HUES6 (cell line): ENCODE measurements at regions not wholly inside any gene's neighbourhood (a gene's known extent, or its start where the extent isn't known, plus 50 kb on each side); places are given as distances from the start of the nearest gene placed in this dataset.

Source experiments
- H3K27ac ChIP-seq: 2 replicates; pipeline ENCODE4 v1.7.0; 2013; ENCODE audit warnings: low read depth, mild to moderate bottlenecking, low read length, inconsistent platforms
- H3K27me3 ChIP-seq: 2 replicates; pipeline ENCODE4 v1.6.1; 2013; ENCODE audit warnings: low read length; ENCODE audit not compliant: control insufficient read depth, insufficient read depth
- H3K36me3 ChIP-seq: 2 replicates; pipeline ENCODE4 v1.6.1; 2013; ENCODE audit warnings: low read length; ENCODE audit not compliant: control insufficient read depth, insufficient read depth
- H3K4me1 ChIP-seq: 2 replicates; pipeline ENCODE4 v1.6.1; 2013; ENCODE audit warnings: low read length; ENCODE audit not compliant: control insufficient read depth, insufficient read depth
- H3K4me3 ChIP-seq: 2 replicates; pipeline ENCODE4 v1.5.1; 2013; ENCODE audit warnings: low read depth, low read length
- H3K9ac ChIP-seq: one replicate; pipeline ENCODE4 v1.6.1; 2013; ENCODE audit warnings: mild to moderate bottlenecking, low read length
- H3K9me3 ChIP-seq: 2 replicates; pipeline ENCODE4 v1.6.1; 2013; ENCODE audit warnings: low read depth, low read length; ENCODE audit not compliant: control insufficient read depth, insufficient read depth

- Histone ChIP-seq H3K9ac (no peak overlapping the region), H3K9me3 (peaks cover 7% of the 10 kb centered on the region; the same call in 1 of the 2 replicates), H3K4me3 (no peak overlapping the region), H3K36me3 (no peaks in the 10 kb centered on the region), H3K4me1 (no peaks in the 10 kb centered on the region), H3K27me3 (no peaks in the 10 kb centered on the region), H3K27ac (no peak overlapping the region)
These were observed 151.0 kb upstream of the HDAC9 start for GRCh38 chr7:18344536-18344935.

- no peaks in the 10 kb centered on the region for H3K36me3 ChIP-seq
- H3K4me1 ChIP-seq = no peaks in the 10 kb centered on the region
- H3K9ac ChIP-seq = no peak overlapping the region
- no peak overlapping the region for H3K27ac ChIP-seq
- no peak overlapping the region for H3K4me3 ChIP-seq
- no peaks in the 10 kb centered on the region for H3K27me3 ChIP-seq
- H3K9me3 ChIP-seq = 0 out of 2 replicates have a peak, but pooled peaks cover 2% of the 10 kb centered on the region
These were observed 149.8 kb upstream of the HDAC9 start for GRCh38 chr7:18345641-18346234.

GRCh38 chr7:18347170-18347569, 148.4 kb upstream of the HDAC9 start:
- Histone ChIP-seq H3K27ac (no peak overlapping the region), H3K27me3 (no peaks in the 10 kb centered on the region), H3K9ac (no peak overlapping the region), H3K4me1 (no peaks in the 10 kb centered on the region), H3K4me3 (no peak overlapping the region), H3K9me3 (no peaks in the 10 kb centered on the region), H3K36me3 (no peaks in the 10 kb centered on the region)

GRCh38 chr7:18350678-18351077, 144.9 kb upstream of the HDAC9 start:
- H3K4me1 ChIP-seq = 0 out of 2 replicates have a peak, but pooled peaks cover 3% of the 10 kb centered on the region
- no peaks in the 10 kb centered on the region for H3K36me3 ChIP-seq
- no peak overlapping the region for H3K27ac ChIP-seq
- H3K27me3 ChIP-seq = no peaks in the 10 kb centered on the region
- H3K9me3 ChIP-seq = no peaks in the 10 kb centered on the region
- no peak overlapping the region for H3K9ac ChIP-seq
- H3K4me3 ChIP-seq = no peak overlapping the region

- no peak overlapping the region for H3K9ac ChIP-seq
- H3K27me3 ChIP-seq = no peaks in the 10 kb centered on the region
- no peaks in the 10 kb centered on the region for H3K9me3 ChIP-seq
- 0 out of 2 replicates have a peak, but pooled peaks cover 7% of the 10 kb centered on the region for H3K4me1 ChIP-seq
- no peak overlapping the region for H3K4me3 ChIP-seq
- H3K36me3 ChIP-seq = no peaks in the 10 kb centered on the region
- no peak overlapping the region for H3K27ac ChIP-seq
These were observed 143.0 kb upstream of the HDAC9 start for GRCh38 chr7:18352339-18353255.

- Histone ChIP-seq H3K9ac (no peak overlapping the region), H3K27ac (no peak overlapping the region), H3K36me3 (no peaks in the 10 kb centered on the region), H3K4me3 (no peak overlapping the region), H3K27me3 (no peaks in the 10 kb centered on the region), H3K9me3 (no peaks in the 10 kb centered on the region), H3K4me1 (0 out of 2 replicates have a peak, but pooled peaks cover 7% of the 10 kb centered on the region)
These were observed 142.2 kb upstream of the HDAC9 start for GRCh38 chr7:18353339-18353738.

GRCh38 chr7:18354108-18355085, 141.2 kb upstream of the HDAC9 start:
- Histone ChIP-seq H3K27me3 (no peaks in the 10 kb centered on the region), H3K9ac (no peak overlapping the region), H3K27ac (no peak overlapping the region), H3K4me3 (no peak overlapping the region), H3K4me1 (0 out of 2 replicates have a peak, but pooled peaks cover 7% of the 10 kb centered on the region), H3K9me3 (no peaks in the 10 kb centered on the region), H3K36me3 (no peaks in the 10 kb centered on the region)

GRCh38 chr7:18356191-18356645, 139.3 kb upstream of the HDAC9 start:
- no peak overlapping the region for H3K4me3 ChIP-seq
- no peak overlapping the region for H3K9ac ChIP-seq
- H3K27ac ChIP-seq = no peak overlapping the region
- no peaks in the 10 kb centered on the region for H3K9me3 ChIP-seq
- no peaks in the 10 kb centered on the region for H3K27me3 ChIP-seq
- no peaks in the 10 kb centered on the region for H3K36me3 ChIP-seq
- H3K4me1 ChIP-seq = 0 out of 2 replicates have a peak, but pooled peaks cover 7% of the 10 kb centered on the region

GRCh38 chr7:18357691-18358090, 137.9 kb upstream of the HDAC9 start:
- no peaks in the 10 kb centered on the region for H3K9me3 ChIP-seq
- H3K27ac ChIP-seq = no peak overlapping the region
- no peak overlapping the region for H3K4me3 ChIP-seq
- no peaks in the 10 kb centered on the region for H3K27me3 ChIP-seq
- H3K4me1 ChIP-seq = peaks cover 10% of the 10 kb centered on the region; the same call in 1 of the 2 replicates
- no peak overlapping the region for H3K9ac ChIP-seq
- no peaks in the 10 kb centered on the region for H3K36me3 ChIP-seq

- H3K27ac ChIP-seq = no peak overlapping the region
- H3K36me3 ChIP-seq = no peaks in the 10 kb centered on the region
- peaks cover 11% of the 10 kb centered on the region; the same call in 1 of the 2 replicates for H3K4me1 ChIP-seq
- H3K9me3 ChIP-seq = no peaks in the 10 kb centered on the region
- H3K4me3 ChIP-seq = no peak overlapping the region
- no peak overlapping the region for H3K9ac ChIP-seq
- no peaks in the 10 kb centered on the region for H3K27me3 ChIP-seq
These were observed 133.8 kb upstream of the HDAC9 start for GRCh38 chr7:18361756-18362155.
